Right lobe of liver (tissue), 4 donors: ENCODE measurements at regions not wholly inside any gene's neighbourhood (a gene's known extent, or its start where the extent isn't known, plus 50 kb on each side); places are given as distances from the start of the nearest gene placed in this dataset.

Source experiments
- CTCF ChIP-seq, 4 donors: fragments of 200-600 bp in 3 of 4; fragments of 450-650 bp in 1 of 4; IDR thresholded peaks; one replicate each; pipeline versions ENCODE4 v1.5.1 to v1.8.0; 2016 to 2022; ENCODE audit warnings: antibody characterized with exemption in 4 of 4, mild to moderate bottlenecking in 2 of 4
- POLR2A ChIP-seq: fragments of 450-650 bp; IDR thresholded peaks from one replicate; pipeline ENCODE4 v1.6.1; 2017; ENCODE audit warnings: antibody characterized with exemption, mild to moderate bottlenecking
- donor health status: DM: no; HTN: no; CAD: no.
- donor health status: DM: no; HTN: no; CAD: no.
- donor health status: DM: no; HTN: yes; CAD: no.

DNA sequence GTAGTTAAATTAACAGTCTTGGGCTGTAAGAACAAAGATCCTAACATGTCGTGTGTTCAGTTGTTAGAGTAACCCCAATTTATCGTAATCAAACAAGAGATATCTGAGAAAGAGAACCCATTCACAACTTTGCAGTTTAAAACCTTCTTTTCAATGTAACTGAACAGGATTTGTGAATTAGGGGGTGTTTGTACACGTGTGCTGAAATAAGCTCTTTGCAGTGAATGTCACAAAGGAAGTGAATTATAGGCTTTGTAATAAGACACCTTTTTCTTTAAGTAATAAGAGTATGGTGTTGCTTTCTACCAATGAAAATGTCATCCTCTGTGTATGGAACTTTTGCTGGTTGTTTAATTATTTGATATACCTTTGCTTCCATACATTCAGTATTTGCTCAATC is 114.0 kb downstream of the ALX1 start:
- TF ChIP-seq CTCF (IDR thresholded peaks at IDR 0.05) (no peak), POLR2A (no peak)
